ENCODE measurements at regions not wholly inside any gene's neighbourhood (a gene's known extent, or its start where the extent isn't known, plus 50 kb on each side); places are given as distances from the start of the nearest gene placed in this dataset.

- H4K8ac ChIP-seq (ENCODE audit: extremely low read depth, insufficient read depth, low read length) = no peak overlapping the region
- no peak overlapping the region for H2BK12ac ChIP-seq (ENCODE audit: low read depth, low read length)
- POLR2A ChIA-PET (ENCODE audit: partially characterized antibody) = interaction anchor here (1.2 kb wide), 1 partner anchor 10 kb away, joined by 3 read pairs; no protein-coding TSS in a partner anchor
- no peak overlapping the region for H3K27ac ChIP-seq (ENCODE audit: low read depth, low read length)
- H3K9me3 ChIP-seq (ENCODE audit: insufficient read depth in 2 of 2, low read depth in 1 of 2, low read length in 1 of 2) = no peaks in the 10 kb centered on the region
- no peak overlapping the region for H2BK20ac ChIP-seq (ENCODE audit: low read length)
- no peak overlapping the region for H3K4me3 ChIP-seq (ENCODE audit: extremely low read depth in 1 of 4, insufficient read depth in 2 of 4, low read depth in 3 of 4, low read length in 4 of 4)
- FAIRE-seq (no peak), DNase-seq (ENCODE audit: low read depth in 1 of 2, low spot score in 2 of 2) (no peak)
- no peaks in the 10 kb centered on the region for H4K20me1 ChIP-seq (replicated peaks in 1 of 2; ENCODE audit: control insufficient read depth in 1 of 2, insufficient read depth in 2 of 2, low read length in 2 of 2)
- no peak overlapping the region for H3K18ac ChIP-seq (ENCODE audit: extremely low read depth, low read length)
- 85% methylated on average over 8 of the region's 8 CpGs; no CpG with 5 or more reads in 1 of the 2 experiments for WGBS, 2 experiments (ENCODE audit: extremely low coverage in 1 of 2, insufficient coverage in 1 of 2, insufficient read length in 1 of 2, insufficient replicate concordance in 2 of 2, low coverage in 1 of 2, low lambda C conversion rate in 2 of 2, missing lambda C conversion rate in 1 of 2)
- no peaks in the 10 kb centered on the region for H3K79me1 ChIP-seq (ENCODE audit: low read depth, low read length)
- H3K4me2 ChIP-seq (ENCODE audit: insufficient read depth in 1 of 2, low read depth in 2 of 2, low read length in 2 of 2) = no peak overlapping the region
- no peaks in the 10 kb centered on the region for H3K36me3 ChIP-seq (ENCODE audit: control insufficient read depth in 2 of 4, insufficient read depth in 4 of 4, low read length in 3 of 4)
- H2AK5ac ChIP-seq (ENCODE audit: low read depth, low read length) = no peak overlapping the region
- no peak overlapping the region for H2BK120ac ChIP-seq (replicated peaks; ENCODE audit: low read depth, low read length)
- no peaks in the 10 kb centered on the region for H3K27me3 ChIP-seq (replicated peaks in 1 of 4; ENCODE audit: control insufficient read depth in 3 of 4, extremely low read depth in 1 of 4, insufficient read depth in 3 of 4, low read length in 3 of 4)
- no peak overlapping the region for H3K4ac ChIP-seq (replicated peaks; ENCODE audit: insufficient read length, low read depth, low read length)
- no peak overlapping the region for H2BK15ac ChIP-seq (ENCODE audit: low read length)
- H3K23ac ChIP-seq (ENCODE audit: insufficient read length) = no peak overlapping the region
- H3K79me2 ChIP-seq (ENCODE audit: control insufficient read depth in 1 of 2, insufficient read depth in 2 of 2, low read length in 2 of 2) = no peaks in the 10 kb centered on the region
- H3K9ac ChIP-seq (replicated peaks in 1 of 4; ENCODE audit: extremely low read depth in 1 of 4, low read depth in 3 of 4, low read length in 3 of 4) = no peak overlapping the region
- CTCF ChIA-PET (ENCODE audit: partially characterized antibody) = interaction anchor here (3.2 kb wide), 1 partner anchor 13 kb away, joined by 8 read pairs; no protein-coding TSS in a partner anchor
- no peak overlapping the region for H2AFZ ChIP-seq (ENCODE audit: low read length)
- no peaks in the 10 kb centered on the region for H3K4me1 ChIP-seq (replicated peaks in 1 of 4; ENCODE audit: control insufficient read depth in 3 of 4, insufficient read depth in 4 of 4, low read length in 3 of 4)
- H3K23me2 ChIP-seq (ENCODE audit: low read depth, low read length) = no peaks in the 10 kb centered on the region
- no peak overlapping the region for H3K14ac ChIP-seq (ENCODE audit: insufficient read length)
- no peak overlapping the region for H4K91ac ChIP-seq (replicated peaks; ENCODE audit: insufficient read length, low read length)
- H4K5ac ChIP-seq (ENCODE audit: insufficient read length, low read depth, low read length) = no peak overlapping the region
- H3K56ac ChIP-seq (replicated peaks; ENCODE audit: insufficient read length, low read depth, low read length) = no peak overlapping the region
- H2BK5ac ChIP-seq (ENCODE audit: low read depth, low read length) = no peak overlapping the region
- no peak for TF ChIP-seq SP4 (IDR thresholded peaks at IDR 0.05; ENCODE audit: low read length)
- no peak for TF ChIP-seq ATF2 (IDR thresholded peaks at IDR 0.05; ENCODE audit: low read length)
- no peak for TF ChIP-seq RNF2 (IDR thresholded peaks at IDR 0.05; ENCODE audit: borderline replicate concordance, low read depth, low read length, missing control alignments, poor library complexity, severe bottlenecking)
- no peak for TF ChIP-seq BCL11A (IDR thresholded peaks at IDR 0.05; ENCODE audit: low read depth in 2 of 2, low read length in 2 of 2)
- TF ChIP-seq KDM5A (IDR thresholded peaks at IDR 0.05; ENCODE audit: low read length) = no peak
- TF ChIP-seq POLR2AphosphoS5 (IDR thresholded peaks at IDR 0.05; ENCODE audit: low read depth, low read length) = no peak
- TF ChIP-seq EGR1 (IDR thresholded peaks at IDR 0.05; ENCODE audit: borderline replicate concordance, low read depth, low read length) = no peak
- no peak for TF ChIP-seq EZH2 (IDR thresholded peaks at IDR 0.05; ENCODE audit: low read depth, low read length, severe bottlenecking)
- no peak for TF ChIP-seq GTF2F1 (IDR thresholded peaks at IDR 0.05; ENCODE audit: borderline replicate concordance, low read depth, low read length)
- TF ChIP-seq CBX8 (IDR thresholded peaks at IDR 0.05; ENCODE audit: borderline replicate concordance, low read depth, low read length) = no peak
- TF ChIP-seq ZNF274 (IDR thresholded peaks at IDR 0.05; ENCODE audit: borderline replicate concordance, extremely low read depth, low read length) = no peak
- no peak for TF ChIP-seq JUN (IDR thresholded peaks at IDR 0.05; ENCODE audit: low read depth, low read length)
Measured at GRCh38 chr15:93954985-93955571, 276.3 kb upstream of the MCTP2 start.

All from H1 (cell line).